CD4-positive, alpha-beta T cell (primary cell): ENCODE measurements at regions not wholly inside any gene's neighbourhood (a gene's known extent, or its start where the extent isn't known, plus 50 kb on each side); places are given as distances from the start of the nearest gene placed in this dataset.

Experiments
- ATAC-seq: fragments of 200-7000 bp; cut with Tn5 transposase; one replicate; pipeline ENCODE4 v1.10.0; 2022; ENCODE audit warnings: mild to moderate bottlenecking; ENCODE audit not compliant: poor library complexity
- CTCF ChIA-PET: fragments of 350-600 bp; sonication (Branson Sonifier 250); formaldehyde crosslinking; loops from one replicate; lab custom pipeline; 2021; ENCODE audit warnings: antibody characterized with exemption, inconsistent platforms; lab: Charles Lee
- POLR2A ChIA-PET: fragments of 350-600 bp; sonication (Branson Sonifier 250); formaldehyde crosslinking; loops from one replicate; lab custom pipeline; 2021; ENCODE audit warnings: antibody characterized with exemption, inconsistent platforms; lab: Charles Lee
- DNase-seq, 14 experiments: peaks; one replicate each; pipeline ENCODE4 v3.0.0-alpha.2; 2013 to 2020; ENCODE audit warnings: mixed read lengths in 2 of 14
- H3K27ac ChIP-seq, 2 donors: one replicate each; pipeline versions ENCODE4 v1.5.1 to v1.7.0; 2013; ENCODE audit warnings: low read length in 2 of 2, low read depth in 1 of 2, mild to moderate bottlenecking in 1 of 2
- H3K27me3 ChIP-seq, 2 experiments: 1 replicate in 1 of 2; 2 replicates in 1 of 2; pipeline versions ENCODE4 v1.6.1 to v1.7.0; 2013; ENCODE audit warnings: low read length in 2 of 2, control low read depth in 1 of 2, mild to moderate bottlenecking in 1 of 2, moderate library complexity in 1 of 2; ENCODE audit not compliant: insufficient read depth in 2 of 2, control insufficient read depth in 1 of 2
- H3K36me3 ChIP-seq: one replicate; pipeline ENCODE4 v1.6.1; 2013; ENCODE audit warnings: low read length, control low read depth; ENCODE audit not compliant: insufficient read depth
- H3K4me1 ChIP-seq: one replicate; pipeline ENCODE4 v1.6.1; 2013; ENCODE audit warnings: low read length, control low read depth; ENCODE audit not compliant: insufficient read depth
- H3K4me3 ChIP-seq: one replicate; pipeline ENCODE4 v1.5.1; 2013; ENCODE audit warnings: mild to moderate bottlenecking, low read length, moderate library complexity
- H3K9me3 ChIP-seq, 2 experiments: 1 replicate in 1 of 2; 2 replicates in 1 of 2; pipeline versions ENCODE4 v1.6.1 to v1.7.0; 2013; ENCODE audit warnings: low read length in 2 of 2, mild to moderate bottlenecking in 2 of 2, control low read depth in 1 of 2, moderate library complexity in 1 of 2; ENCODE audit not compliant: control insufficient read depth in 1 of 2, insufficient read depth in 1 of 2
- H3K27ac Mint-ChIP-seq: one replicate; pipeline ENCODE4 v1.8.0; 2020; ENCODE audit warnings: mixed read lengths
- H3K27me3 Mint-ChIP-seq: one replicate; pipeline ENCODE4 v1.8.0; 2021; ENCODE audit warnings: mixed read lengths
- H3K36me3 Mint-ChIP-seq: one replicate; pipeline ENCODE4 v1.8.0; 2021; ENCODE audit warnings: low read depth, mixed read lengths
- H3K4me1 Mint-ChIP-seq: one replicate; pipeline ENCODE4 v1.8.0; 2021; ENCODE audit warnings: low read depth, mixed read lengths
- H3K4me3 Mint-ChIP-seq: one replicate; pipeline ENCODE4 v1.8.0; 2020; ENCODE audit warnings: mild to moderate bottlenecking, mixed read lengths
- H3K9me3 Mint-ChIP-seq: one replicate; pipeline ENCODE4 v1.8.0; 2020; ENCODE audit warnings: mixed read lengths
- intact Hi-C, 2 experiments: fragments of 100-400 bp; cut with DNase I in 1 of 2; cut with micrococcal nuclease in 1 of 2; formaldehyde crosslinking; loops; one replicate each; pipeline versions ENCODE4 v1.15.1 to v1.9.0; 2023 to 2025; cut with DNase I, micrococcal nuclease
- TF ChIP-seq, protein P1 (sequence below): fragments of 200-600 bp; IDR thresholded peaks from one replicate; pipeline ENCODE4 v1.8.0; 2022; ENCODE audit warnings: antibody characterized with exemption, mild to moderate bottlenecking

GRCh38 chr10:3538291-3538655 is 246.7 kb downstream of the KLF6 start:
- no peaks in the 10 kb centered on the region for H3K27me3 ChIP-seq
- intact Hi-C loops, result no loop called here
- CTCF ChIA-PET, result no interaction called here

DNA sequence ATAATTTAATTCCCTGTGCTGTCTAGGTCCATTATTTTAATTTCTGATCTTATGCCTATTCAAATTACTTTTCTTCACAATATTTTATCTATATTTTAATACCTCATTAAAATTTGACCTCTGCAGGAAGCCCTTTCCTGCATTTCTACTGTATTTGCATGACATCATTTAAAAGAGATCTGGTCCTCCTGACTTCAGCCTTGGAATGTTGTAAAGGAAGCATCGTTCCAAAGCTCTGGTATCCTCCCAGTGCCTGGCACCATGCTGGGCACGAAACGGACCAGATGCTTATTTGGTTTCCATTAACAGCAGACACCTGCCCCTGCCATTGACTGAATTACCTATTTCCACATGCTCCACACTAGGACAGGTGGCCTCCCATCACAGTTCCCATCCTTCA is 247.5 kb downstream of the KLF6 start:
- H3K4me1 ChIP-seq, result no peaks in the 10 kb centered on the region
- Mint-ChIP-seq H3K4me1 (no peaks in the 10 kb centered on the region), H3K27ac (no peak overlapping the region), H3K36me3 (no peaks in the 10 kb centered on the region), H3K4me3 (no peak overlapping the region), H3K9me3 (no peaks in the 10 kb centered on the region), H3K27me3 (no peaks in the 10 kb centered on the region)
- no peaks in the 10 kb centered on the region for H3K27me3 ChIP-seq
- intact Hi-C loops, result no loop called here
- no peak overlapping the region for H3K27ac ChIP-seq
- CTCF ChIA-PET, result no interaction called here
- H3K36me3 ChIP-seq, result no peaks in the 10 kb centered on the region
- TF ChIP-seq, protein P1, sequence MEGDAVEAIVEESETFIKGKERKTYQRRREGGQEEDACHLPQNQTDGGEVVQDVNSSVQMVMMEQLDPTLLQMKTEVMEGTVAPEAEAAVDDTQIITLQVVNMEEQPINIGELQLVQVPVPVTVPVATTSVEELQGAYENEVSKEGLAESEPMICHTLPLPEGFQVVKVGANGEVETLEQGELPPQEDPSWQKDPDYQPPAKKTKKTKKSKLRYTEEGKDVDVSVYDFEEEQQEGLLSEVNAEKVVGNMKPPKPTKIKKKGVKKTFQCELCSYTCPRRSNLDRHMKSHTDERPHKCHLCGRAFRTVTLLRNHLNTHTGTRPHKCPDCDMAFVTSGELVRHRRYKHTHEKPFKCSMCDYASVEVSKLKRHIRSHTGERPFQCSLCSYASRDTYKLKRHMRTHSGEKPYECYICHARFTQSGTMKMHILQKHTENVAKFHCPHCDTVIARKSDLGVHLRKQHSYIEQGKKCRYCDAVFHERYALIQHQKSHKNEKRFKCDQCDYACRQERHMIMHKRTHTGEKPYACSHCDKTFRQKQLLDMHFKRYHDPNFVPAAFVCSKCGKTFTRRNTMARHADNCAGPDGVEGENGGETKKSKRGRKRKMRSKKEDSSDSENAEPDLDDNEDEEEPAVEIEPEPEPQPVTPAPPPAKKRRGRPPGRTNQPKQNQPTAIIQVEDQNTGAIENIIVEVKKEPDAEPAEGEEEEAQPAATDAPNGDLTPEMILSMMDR, result no peak
- ATAC-seq, result no peak
- no peaks in the 10 kb centered on the region for H3K9me3 ChIP-seq
- POLR2A ChIA-PET, result no interaction called here
- DNase-seq, result no peak
- no peak overlapping the region for H3K4me3 ChIP-seq

More at GRCh38 chr10:3538291-3538655, 246.7 kb downstream of the KLF6 start:
- H3K27ac Mint-ChIP-seq, result no peak overlapping the region
- no peak for ATAC-seq
- POLR2A ChIA-PET, result no interaction called here
- no peak overlapping the region for H3K4me3 Mint-ChIP-seq
- Histone ChIP-seq H3K9me3 (no peaks in the 10 kb centered on the region), H3K36me3 (no peaks in the 10 kb centered on the region), H3K27ac (no peak overlapping the region), H3K4me3 (no peak overlapping the region), H3K4me1 (no peaks in the 10 kb centered on the region)
- no peaks in the 10 kb centered on the region for H3K36me3 Mint-ChIP-seq
- no peaks in the 10 kb centered on the region for H3K4me1 Mint-ChIP-seq
- DNase-seq, result no peak
- H3K9me3 Mint-ChIP-seq, result no peaks in the 10 kb centered on the region
- H3K27me3 Mint-ChIP-seq, result no peaks in the 10 kb centered on the region
- TF ChIP-seq, protein P1, result no peak

DNA sequence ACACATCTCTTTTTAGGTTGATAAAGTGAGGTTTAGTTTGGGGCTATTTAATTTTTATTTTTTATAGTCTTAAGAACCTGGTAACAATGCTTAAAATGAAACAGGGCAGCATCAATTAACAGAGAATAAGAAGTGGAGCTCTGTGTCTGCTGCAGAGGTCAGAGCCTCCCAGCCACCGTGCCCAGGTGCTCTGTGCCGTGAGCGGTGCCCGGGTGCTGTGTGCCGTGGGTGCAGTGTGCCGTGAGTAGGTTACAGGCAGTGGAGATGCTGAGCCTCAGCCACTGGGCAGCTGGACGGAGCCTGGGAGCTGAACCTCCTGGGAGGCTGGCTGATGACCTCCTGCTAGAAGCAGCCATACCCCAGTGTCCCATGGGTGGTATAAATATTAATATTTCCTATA is 250.0 kb downstream of the KLF6 start:
- Mint-ChIP-seq H3K4me3 (no peak overlapping the region), H3K36me3 (no peaks in the 10 kb centered on the region), H3K4me1 (no peaks in the 10 kb centered on the region), H3K27me3 (no peaks in the 10 kb centered on the region), H3K9me3 (no peaks in the 10 kb centered on the region), H3K27ac (no peak overlapping the region)
- no peaks in the 10 kb centered on the region for H3K27me3 ChIP-seq
- POLR2A ChIA-PET, result no interaction called here
- intact Hi-C loops, result no loop called here
- H3K9me3 ChIP-seq, result no peaks in the 10 kb centered on the region
- ATAC-seq (no peak), DNase-seq (no peak)
- H3K27ac ChIP-seq, result no peak overlapping the region
- CTCF ChIA-PET, result no interaction called here
- no peak overlapping the region for H3K4me3 ChIP-seq
- no peaks in the 10 kb centered on the region for H3K36me3 ChIP-seq
- TF ChIP-seq, protein P1, result no peak
- no peaks in the 10 kb centered on the region for H3K4me1 ChIP-seq
